Tibial nerve (tissue), 3 donors: ENCODE measurements at regions not wholly inside any gene's neighbourhood (a gene's known extent, or its start where the extent isn't known, plus 50 kb on each side); places are given as distances from the start of the nearest gene placed in this dataset.

ENCODE experiments used
- CTCF ChIP-seq, 5 experiments: fragments of 200-600 bp in 3 of 5; fragments of 450-650 bp in 2 of 5; sonication (generic) in 3 of 5; IDR thresholded peaks; one replicate each; pipeline ENCODE4 v1.5.1; 2016 to 2019; ENCODE audit warnings: antibody characterized with exemption in 5 of 5, mild to moderate bottlenecking in 3 of 5, moderate library complexity in 2 of 5
- POLR2A ChIP-seq, 2 donors: fragments of 450-650 bp; IDR thresholded peaks; one replicate each; pipeline ENCODE4 v1.6.1; 2017; ENCODE audit warnings: antibody characterized with exemption in 2 of 2, mild to moderate bottlenecking in 2 of 2, moderate library complexity in 2 of 2

DNA sequence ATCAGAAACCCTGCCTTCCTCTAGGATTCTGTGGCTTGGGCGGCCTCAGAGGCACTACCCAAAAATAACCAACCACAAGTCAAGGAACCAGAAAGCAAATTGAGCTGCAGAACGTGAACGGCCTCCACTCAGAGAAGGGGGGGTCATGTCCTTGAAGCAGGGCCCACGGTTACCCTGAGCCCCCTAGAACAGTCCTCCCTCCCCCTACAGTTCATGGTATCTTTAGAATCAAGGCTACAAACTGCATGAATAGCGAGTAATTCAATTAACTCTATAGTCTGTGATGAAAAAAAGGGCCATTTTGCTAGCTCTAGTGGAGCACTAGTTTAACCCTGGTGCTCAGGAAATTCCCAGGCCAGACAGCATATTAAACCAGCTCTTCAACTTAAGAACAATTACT, 79.0 kb upstream of the ZNF507 start:
- TF ChIP-seq CTCF (IDR thresholded peaks at IDR 0.05) (no peak), POLR2A (IDR thresholded peaks at IDR 0.05) (no peak)
